Neuron (in vitro differentiated cells): ENCODE measurements at regions not wholly inside any gene's neighbourhood (a gene's known extent, or its start where the extent isn't known, plus 50 kb on each side); places are given as distances from the start of the nearest gene placed in this dataset.

Experiments used
- H2AFZ ChIP-seq: one replicate; pipeline ENCODE4 v1.6.1; 2013; ENCODE audit warnings: low read depth, mild to moderate bottlenecking, inconsistent platforms, low read length, moderate library complexity
- H3K27me3 ChIP-seq: one replicate; pipeline ENCODE4 v1.6.1; 2013; ENCODE audit warnings: low read length; ENCODE audit not compliant: insufficient read depth
- H3K36me3 ChIP-seq: one replicate; pipeline ENCODE4 v1.6.1; 2013; ENCODE audit warnings: low read length; ENCODE audit not compliant: insufficient read depth
- H3K4me1 ChIP-seq: one replicate; pipeline ENCODE4 v1.6.1; 2013; ENCODE audit warnings: low read length; ENCODE audit not compliant: insufficient read depth
- H3K4me3 ChIP-seq: 2 replicates; pipeline ENCODE4 v1.5.1; 2013; ENCODE audit warnings: mild to moderate bottlenecking, low read length, moderate library complexity
- H3K9me3 ChIP-seq: one replicate; pipeline ENCODE4 v1.6.1; 2013; ENCODE audit warnings: low read length

DNA sequence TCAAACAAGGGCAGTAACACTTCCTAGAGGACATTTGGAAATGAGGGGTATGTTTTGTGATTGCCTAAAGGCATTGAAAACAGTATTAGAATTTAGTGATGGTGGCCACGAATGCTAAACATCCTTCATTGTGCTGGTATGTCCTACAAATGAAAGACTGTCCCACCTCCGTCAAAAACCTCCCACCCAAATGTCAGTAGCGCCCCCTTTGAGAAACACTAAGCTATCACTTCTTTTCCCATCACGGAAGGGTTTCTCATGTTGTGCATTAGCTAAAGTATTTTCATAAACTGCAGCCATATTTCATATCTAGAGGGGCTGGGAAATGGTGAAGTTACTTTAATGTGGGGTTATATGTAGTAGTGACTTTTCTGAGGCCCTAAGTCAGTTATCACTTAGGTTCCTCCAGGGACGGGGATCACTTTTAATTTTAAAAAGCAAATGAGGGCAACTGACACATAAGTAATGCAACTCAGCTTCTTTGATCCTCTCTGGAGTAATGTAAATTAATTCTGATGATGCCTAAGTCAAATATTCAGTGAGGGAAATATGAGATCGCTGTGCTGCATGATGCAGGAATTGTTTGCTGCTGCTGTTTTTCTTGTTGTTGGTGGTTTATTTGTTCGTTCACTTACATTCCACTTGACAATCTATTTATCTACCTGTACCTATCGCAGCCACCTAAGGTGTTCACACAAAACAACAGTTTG lies 1403.4 kb upstream of the TENM4 start:
- H2AFZ ChIP-seq = no peak overlapping the region
- no peaks in the 10 kb centered on the region for H3K27me3 ChIP-seq
- H3K4me1 ChIP-seq = no peaks in the 10 kb centered on the region
- H3K4me3 ChIP-seq = no peak overlapping the region
- H3K9me3 ChIP-seq = no peaks in the 10 kb centered on the region
- no peaks in the 10 kb centered on the region for H3K36me3 ChIP-seq

DNA sequence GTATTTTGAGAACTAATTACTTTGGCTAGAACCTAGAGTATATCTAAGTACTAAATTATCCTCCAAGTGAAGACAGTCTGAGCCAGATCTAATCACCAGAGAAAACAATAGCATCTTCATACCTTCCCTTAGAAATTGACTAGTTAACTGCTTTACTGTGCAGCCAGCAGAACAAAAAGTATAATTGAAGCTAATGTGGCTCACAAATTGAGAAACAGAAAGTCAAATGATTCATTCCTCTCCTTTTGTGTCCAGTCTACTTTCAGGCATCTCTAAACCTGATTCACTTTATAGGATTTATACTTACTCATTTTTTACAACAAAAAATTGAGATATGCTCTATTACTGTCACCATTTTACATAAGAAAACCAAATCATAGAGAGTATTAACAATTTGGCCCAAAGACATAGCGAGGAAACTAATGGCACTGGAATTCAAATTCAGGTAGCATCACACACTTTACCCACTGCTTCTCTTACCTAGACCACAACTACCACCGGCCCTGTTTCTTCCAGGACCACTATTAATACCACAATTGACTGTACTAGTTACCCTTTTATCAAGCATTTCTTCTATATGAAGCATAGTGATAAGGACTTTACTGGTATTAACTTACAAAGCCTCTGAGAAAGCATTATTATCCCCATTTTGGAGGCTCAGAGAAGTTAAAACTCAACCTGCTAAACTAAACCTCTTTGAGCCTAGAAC lies 1402.6 kb upstream of the TENM4 start:
- no peaks in the 10 kb centered on the region for H3K36me3 ChIP-seq
- H3K9me3 ChIP-seq = no peaks in the 10 kb centered on the region
- H3K4me1 ChIP-seq = no peaks in the 10 kb centered on the region
- H3K27me3 ChIP-seq = no peaks in the 10 kb centered on the region
- no peak overlapping the region for H3K4me3 ChIP-seq
- no peak overlapping the region for H2AFZ ChIP-seq

DNA sequence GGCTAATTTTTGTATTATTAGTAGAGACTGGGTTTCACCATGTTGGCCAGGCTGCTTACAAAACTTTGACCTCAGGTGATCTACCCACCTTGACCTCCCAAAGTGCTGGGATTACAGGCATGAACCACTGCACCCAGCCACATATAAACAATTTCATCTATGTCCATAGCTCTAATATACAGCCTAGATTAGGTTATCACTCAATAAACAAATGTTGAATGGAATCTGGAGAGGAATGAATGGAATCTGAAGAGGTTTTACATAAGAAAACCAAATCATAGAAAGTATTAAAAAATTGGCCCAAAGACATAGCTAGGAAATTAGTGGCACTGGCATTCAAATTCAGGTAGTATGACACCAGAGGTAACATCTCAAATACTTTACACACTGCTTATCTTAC lies 1401.4 kb upstream of the TENM4 start:
- H2AFZ ChIP-seq = no peak overlapping the region
- no peaks in the 10 kb centered on the region for H3K4me1 ChIP-seq
- H3K9me3 ChIP-seq = no peaks in the 10 kb centered on the region
- no peaks in the 10 kb centered on the region for H3K27me3 ChIP-seq
- H3K4me3 ChIP-seq = no peak overlapping the region
- no peaks in the 10 kb centered on the region for H3K36me3 ChIP-seq

DNA sequence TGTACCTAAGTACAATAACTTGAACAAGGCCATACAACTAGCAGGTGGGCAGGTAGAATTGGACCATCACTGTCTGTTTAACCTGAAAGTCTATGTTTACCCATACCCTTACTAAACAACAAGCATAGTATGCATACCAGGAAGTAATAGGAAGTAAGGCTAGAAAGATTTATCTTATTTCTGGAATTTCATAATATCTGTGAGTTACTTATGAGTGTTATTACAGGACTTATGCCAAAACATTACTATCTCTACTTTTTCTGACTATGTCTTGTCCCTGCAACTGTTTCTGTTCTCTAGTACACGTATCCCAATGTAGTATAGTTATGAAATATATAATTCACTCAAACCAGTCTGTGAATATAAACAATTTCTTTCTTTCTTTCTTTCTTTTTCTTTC lies 1400.8 kb upstream of the TENM4 start:
- no peaks in the 10 kb centered on the region for H3K9me3 ChIP-seq

DNA sequence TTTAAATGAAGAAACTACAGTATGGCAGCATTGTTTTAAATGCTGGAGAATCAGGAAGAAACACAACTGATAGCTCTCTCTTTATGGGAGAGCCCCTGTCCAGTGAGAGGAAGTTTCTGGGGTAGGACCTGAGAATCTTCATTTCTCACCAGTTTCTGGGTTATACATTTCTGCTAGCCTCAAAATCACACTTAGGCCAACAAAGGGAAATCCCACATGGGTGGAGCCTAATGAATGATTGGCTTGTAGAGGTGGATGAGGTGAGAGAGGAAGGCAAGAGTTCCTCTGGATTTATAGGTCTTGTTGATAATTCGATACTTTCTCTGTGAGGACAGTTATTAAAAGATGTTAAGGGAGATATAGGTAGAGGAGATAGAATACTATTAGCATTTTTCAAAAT lies 1397.3 kb upstream of the TENM4 start:
- H3K4me1 ChIP-seq = no peaks in the 10 kb centered on the region
- H2AFZ ChIP-seq = no peak overlapping the region
- no peaks in the 10 kb centered on the region for H3K27me3 ChIP-seq
- H3K36me3 ChIP-seq = no peaks in the 10 kb centered on the region
- no peak overlapping the region for H3K4me3 ChIP-seq
- no peaks in the 10 kb centered on the region for H3K9me3 ChIP-seq

More for the DNA sequence above, 1400.8 kb upstream of the TENM4 start:
- H3K4me3 ChIP-seq = no peak overlapping the region
- no peaks in the 10 kb centered on the region for H3K36me3 ChIP-seq
- H2AFZ ChIP-seq = no peak overlapping the region
- no peaks in the 10 kb centered on the region for H3K27me3 ChIP-seq
- H3K4me1 ChIP-seq = no peaks in the 10 kb centered on the region

DNA sequence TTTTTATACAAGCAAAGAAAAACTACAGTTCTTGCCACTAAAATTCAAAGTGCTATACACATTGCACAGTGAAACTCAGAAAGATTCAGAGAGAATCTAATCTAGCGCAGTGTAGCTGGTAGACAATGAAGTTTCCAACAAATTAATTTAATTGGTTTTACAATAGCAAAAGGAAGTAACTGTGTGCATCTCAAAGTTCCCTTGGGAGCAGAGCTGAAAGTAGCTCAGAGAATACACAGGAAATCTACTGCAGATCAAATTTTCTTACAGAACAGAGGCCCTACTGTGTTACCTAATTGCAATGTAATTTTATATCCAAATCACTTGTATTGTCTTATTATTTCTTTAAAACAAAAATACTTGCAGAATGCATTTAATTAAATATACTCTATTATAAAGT lies 1396.2 kb upstream of the TENM4 start:
- H3K9me3 ChIP-seq = no peaks in the 10 kb centered on the region

DNA sequence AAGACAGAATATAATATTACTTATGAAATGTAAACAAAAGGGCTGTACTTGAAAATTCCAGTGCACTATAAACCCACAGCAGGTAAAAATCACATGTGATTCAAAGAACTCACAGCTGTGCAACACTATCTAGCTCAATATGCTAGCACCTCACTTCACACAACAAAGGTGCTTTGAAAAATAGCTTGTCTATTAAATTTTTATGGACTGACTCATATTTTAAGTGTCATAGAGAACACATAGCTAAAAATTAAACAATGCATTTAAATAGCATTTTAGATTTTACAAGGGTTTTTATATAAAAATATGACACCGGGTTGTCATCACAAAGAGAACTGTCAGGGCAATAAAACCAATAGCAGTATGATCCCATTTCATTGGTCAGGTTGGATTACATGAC lies 1390.5 kb upstream of the TENM4 start:
- H3K27me3 ChIP-seq = no peaks in the 10 kb centered on the region
- no peaks in the 10 kb centered on the region for H3K36me3 ChIP-seq
- H3K9me3 ChIP-seq = no peaks in the 10 kb centered on the region
- H3K4me1 ChIP-seq = no peaks in the 10 kb centered on the region
- no peak overlapping the region for H3K4me3 ChIP-seq
- H2AFZ ChIP-seq = no peak overlapping the region

More for the DNA sequence above, 1396.2 kb upstream of the TENM4 start:
- no peaks in the 10 kb centered on the region for H3K27me3 ChIP-seq
- no peak overlapping the region for H2AFZ ChIP-seq
- H3K36me3 ChIP-seq = no peaks in the 10 kb centered on the region
- no peak overlapping the region for H3K4me3 ChIP-seq
- no peaks in the 10 kb centered on the region for H3K4me1 ChIP-seq

DNA sequence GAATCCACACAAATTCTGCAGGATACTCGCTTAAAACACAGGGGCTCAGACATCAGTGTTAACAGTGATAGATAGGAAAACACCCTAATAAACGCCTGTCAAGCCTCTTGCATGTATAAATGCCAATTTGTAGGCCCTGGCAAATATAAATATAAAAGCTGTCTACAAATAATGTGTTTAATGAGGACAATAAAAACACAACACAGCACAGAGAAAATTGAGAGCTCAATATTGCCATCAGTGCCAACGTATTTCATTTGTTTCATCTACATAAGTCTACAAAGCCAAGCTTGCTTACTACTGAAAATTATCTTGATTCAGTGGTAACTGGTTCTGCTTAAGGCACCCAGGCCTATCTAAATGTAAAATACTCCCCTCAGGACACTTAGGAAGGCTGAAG lies 1387.0 kb upstream of the TENM4 start:
- H2AFZ ChIP-seq = no peak overlapping the region
- H3K36me3 ChIP-seq = no peaks in the 10 kb centered on the region
- H3K27me3 ChIP-seq = no peaks in the 10 kb centered on the region
- no peaks in the 10 kb centered on the region for H3K9me3 ChIP-seq
- no peaks in the 10 kb centered on the region for H3K4me1 ChIP-seq
- no peak overlapping the region for H3K4me3 ChIP-seq

DNA sequence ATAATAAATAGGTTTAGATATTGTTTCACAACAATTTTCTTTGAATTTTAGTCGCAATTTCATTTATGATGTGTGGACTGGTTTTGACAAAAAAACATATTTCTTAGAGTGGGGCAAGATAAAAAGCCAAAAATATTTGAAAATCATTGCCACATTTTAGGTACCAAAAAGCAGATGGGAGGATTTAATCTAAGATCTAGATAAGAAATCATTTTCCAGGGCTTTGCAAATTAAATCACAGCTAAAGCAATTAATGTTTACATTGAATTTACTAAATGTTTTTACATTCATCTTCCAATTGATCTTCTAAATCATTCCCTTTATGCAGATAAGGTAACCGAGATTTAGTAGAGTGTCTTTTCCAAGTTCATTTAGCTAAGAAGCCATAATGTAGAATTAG lies 1386.0 kb upstream of the TENM4 start:
- no peak overlapping the region for H3K4me3 ChIP-seq
- no peaks in the 10 kb centered on the region for H3K9me3 ChIP-seq
- H3K4me1 ChIP-seq = no peaks in the 10 kb centered on the region
- no peaks in the 10 kb centered on the region for H3K36me3 ChIP-seq
- H3K27me3 ChIP-seq = no peaks in the 10 kb centered on the region
- H2AFZ ChIP-seq = no peak overlapping the region

DNA sequence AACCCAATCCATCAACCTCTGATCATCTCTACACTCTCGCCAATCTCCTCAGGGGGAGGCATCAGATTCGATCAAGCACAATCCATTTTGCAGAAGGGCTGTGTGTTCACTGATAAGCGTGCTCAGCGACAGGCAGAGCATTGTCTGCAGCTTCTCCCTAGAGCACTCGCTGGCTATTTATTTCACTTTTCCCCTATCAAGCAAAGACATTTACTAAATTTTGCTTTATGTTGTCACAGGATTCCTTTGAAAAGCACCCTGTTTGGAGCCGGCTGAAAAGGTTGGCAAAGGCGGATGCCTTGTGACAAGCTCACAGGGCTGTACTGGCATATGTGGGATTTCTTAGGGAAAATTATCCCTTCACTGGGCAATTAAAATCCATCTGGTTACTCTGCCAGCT lies 1381.5 kb upstream of the TENM4 start:
- Histone ChIP-seq H3K27me3 (no peaks in the 10 kb centered on the region), H3K4me1 (no peaks in the 10 kb centered on the region), H3K36me3 (no peaks in the 10 kb centered on the region), H3K4me3 (no peak overlapping the region), H2AFZ (peak overlapping the region; percentile 31), H3K9me3 (no peaks in the 10 kb centered on the region)

DNA sequence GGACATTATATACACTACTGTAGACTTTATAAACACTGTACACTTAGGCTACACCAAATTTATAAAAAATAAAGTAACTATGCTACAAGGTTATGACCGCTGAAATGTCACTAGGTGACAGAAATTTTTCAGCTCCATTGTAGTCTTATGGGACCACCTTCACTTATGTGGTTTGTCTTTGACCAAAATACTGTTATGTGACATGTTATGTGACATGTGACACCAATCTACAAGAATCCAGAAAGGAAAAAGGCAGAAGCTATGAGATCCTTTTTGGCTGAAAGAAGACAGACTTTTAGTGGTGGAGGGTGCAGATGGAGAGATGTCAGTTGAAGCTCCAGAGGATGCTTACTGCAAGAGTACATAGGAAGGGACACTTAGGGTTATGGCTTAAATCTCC lies 1378.4 kb upstream of the TENM4 start:
- H3K27me3 ChIP-seq = no peaks in the 10 kb centered on the region
- H3K4me3 ChIP-seq = no peak overlapping the region
- H3K4me1 ChIP-seq = no peaks in the 10 kb centered on the region
- no peaks in the 10 kb centered on the region for H3K9me3 ChIP-seq
- no peaks in the 10 kb centered on the region for H3K36me3 ChIP-seq
- H2AFZ ChIP-seq = no peak overlapping the region

DNA sequence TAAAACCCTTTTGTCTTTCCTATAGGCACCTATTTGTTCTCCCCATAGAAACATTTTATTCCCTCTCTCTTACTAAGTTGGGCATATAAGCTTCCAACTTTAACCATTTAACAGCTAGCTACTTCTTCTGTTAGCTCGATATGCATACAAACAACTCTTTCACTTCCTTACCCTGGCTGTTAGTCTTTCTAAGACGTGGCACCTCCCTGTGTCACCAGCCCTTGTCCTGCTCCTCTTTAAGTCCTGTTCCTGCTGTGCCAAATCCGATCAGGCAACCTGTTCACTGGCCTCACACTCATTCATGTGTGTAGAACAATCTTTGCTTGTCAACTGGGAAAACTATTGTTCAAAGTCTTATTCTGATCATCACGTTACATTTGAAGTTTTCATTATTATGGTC lies 1376.1 kb upstream of the TENM4 start:
- Histone ChIP-seq H2AFZ (no peak overlapping the region), H3K4me3 (no peak overlapping the region), H3K36me3 (no peaks in the 10 kb centered on the region), H3K9me3 (no peaks in the 10 kb centered on the region), H3K27me3 (no peaks in the 10 kb centered on the region), H3K4me1 (no peaks in the 10 kb centered on the region)

DNA sequence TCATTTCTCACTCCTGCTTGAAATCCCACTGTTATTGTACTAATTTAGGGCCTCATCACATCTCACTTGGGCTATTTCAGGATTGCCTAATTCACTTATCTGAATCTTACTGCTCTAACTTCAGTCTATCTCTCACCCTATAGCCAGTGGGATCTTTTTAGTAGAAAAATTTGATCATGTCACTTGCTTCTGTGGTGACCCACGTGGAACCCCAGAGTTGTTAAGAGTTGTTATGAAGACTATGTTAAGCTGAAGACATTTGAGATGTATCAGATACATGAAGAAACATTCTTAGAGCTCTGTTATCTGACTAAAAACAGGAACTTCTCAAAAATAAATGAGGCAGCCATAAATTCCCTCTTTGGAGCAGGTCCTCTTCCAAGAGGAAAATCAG lies 1375.6 kb upstream of the TENM4 start:
- no peaks in the 10 kb centered on the region for H3K27me3 ChIP-seq
- no peaks in the 10 kb centered on the region for H3K9me3 ChIP-seq
- H3K4me1 ChIP-seq = no peaks in the 10 kb centered on the region
- H3K4me3 ChIP-seq = no peak overlapping the region
- H2AFZ ChIP-seq = no peak overlapping the region
- no peaks in the 10 kb centered on the region for H3K36me3 ChIP-seq
